Neuron (in vitro differentiated cells): ENCODE measurements at regions not wholly inside any gene's neighbourhood (a gene's known extent, or its start where the extent isn't known, plus 50 kb on each side); places are given as distances from the start of the nearest gene placed in this dataset.

ENCODE experiments used
- H2AFZ ChIP-seq: one replicate; pipeline ENCODE4 v1.6.1; 2013; ENCODE audit warnings: low read depth, mild to moderate bottlenecking, inconsistent platforms, low read length, moderate library complexity
- H3K27me3 ChIP-seq: one replicate; pipeline ENCODE4 v1.6.1; 2013; ENCODE audit warnings: low read length; ENCODE audit not compliant: insufficient read depth
- H3K36me3 ChIP-seq: one replicate; pipeline ENCODE4 v1.6.1; 2013; ENCODE audit warnings: low read length; ENCODE audit not compliant: insufficient read depth
- H3K4me1 ChIP-seq: one replicate; pipeline ENCODE4 v1.6.1; 2013; ENCODE audit warnings: low read length; ENCODE audit not compliant: insufficient read depth
- H3K4me3 ChIP-seq: 2 replicates; pipeline ENCODE4 v1.5.1; 2013; ENCODE audit warnings: mild to moderate bottlenecking, low read length, moderate library complexity
- H3K9me3 ChIP-seq: one replicate; pipeline ENCODE4 v1.6.1; 2013; ENCODE audit warnings: low read length

DNA sequence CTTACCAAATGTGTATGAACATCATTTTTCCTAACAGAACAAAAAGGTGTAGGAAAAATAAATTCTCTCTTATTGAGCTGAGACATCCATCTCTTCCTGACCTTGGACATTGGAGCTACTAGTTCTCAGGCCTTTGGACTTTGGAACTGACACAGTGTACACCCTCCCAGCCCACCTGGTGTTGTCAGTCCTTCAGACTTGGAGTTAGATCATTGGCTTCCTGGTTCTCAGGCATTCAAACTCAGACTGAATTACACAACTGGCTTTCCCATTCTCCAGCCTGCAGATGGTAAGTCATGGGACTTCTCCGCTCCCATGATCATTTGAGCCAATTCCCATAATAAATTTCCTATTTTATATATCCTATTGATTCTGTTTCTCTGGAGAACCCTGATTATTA, 84.8 kb upstream of the EDNRA start:
- Histone ChIP-seq H3K27me3 (no peaks in the 10 kb centered on the region), H2AFZ (no peak overlapping the region), H3K9me3 (no peaks in the 10 kb centered on the region), H3K4me3 (no peak overlapping the region), H3K4me1 (no peaks in the 10 kb centered on the region), H3K36me3 (no peaks in the 10 kb centered on the region)

DNA sequence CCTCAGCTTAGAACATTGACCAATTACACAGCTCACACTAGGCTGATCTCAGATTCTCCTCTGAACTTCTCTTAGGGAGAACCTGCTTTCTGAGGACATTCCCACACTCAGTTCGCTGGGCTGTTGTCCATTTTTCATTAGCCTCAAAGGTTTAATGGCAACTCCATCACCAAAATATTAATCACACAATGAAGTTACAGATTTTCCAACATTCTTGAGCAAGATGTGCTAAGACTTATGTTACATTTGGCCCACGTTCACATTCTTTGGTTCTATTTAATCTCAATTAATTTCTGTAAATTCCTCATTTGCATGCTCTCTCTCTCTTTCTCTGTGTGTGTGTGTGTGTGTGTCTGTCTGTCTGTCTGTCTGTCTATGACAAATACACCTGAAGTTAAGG, 82.3 kb upstream of the EDNRA start:
- Histone ChIP-seq H2AFZ (no peak overlapping the region), H3K9me3 (no peaks in the 10 kb centered on the region), H3K36me3 (no peaks in the 10 kb centered on the region), H3K27me3 (no peaks in the 10 kb centered on the region), H3K4me3 (no peak overlapping the region), H3K4me1 (no peaks in the 10 kb centered on the region)

DNA sequence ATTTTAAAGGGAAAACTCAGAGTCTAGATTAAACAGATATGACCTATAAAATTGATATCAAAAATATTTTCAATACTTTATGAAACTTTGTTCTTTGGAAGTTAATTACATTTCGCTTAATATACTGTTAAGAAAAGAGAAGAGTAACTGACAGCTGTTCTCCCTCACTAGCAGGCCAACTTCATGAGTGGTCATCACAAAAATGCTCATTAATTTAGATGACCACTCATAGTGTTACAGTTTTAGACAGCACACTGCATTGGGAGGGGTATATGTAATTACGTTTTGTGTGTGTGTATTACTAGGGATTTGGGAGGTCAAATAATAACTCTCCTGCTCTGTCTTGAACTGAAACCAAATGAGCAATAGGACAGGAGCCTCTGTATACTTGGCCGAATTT, 80.2 kb upstream of the EDNRA start:
- no peaks in the 10 kb centered on the region for H3K27me3 ChIP-seq
- no peaks in the 10 kb centered on the region for H3K4me1 ChIP-seq
- no peaks in the 10 kb centered on the region for H3K9me3 ChIP-seq
- H3K4me3 ChIP-seq, result no peak overlapping the region
- H2AFZ ChIP-seq, result no peak overlapping the region
- no peaks in the 10 kb centered on the region for H3K36me3 ChIP-seq

DNA sequence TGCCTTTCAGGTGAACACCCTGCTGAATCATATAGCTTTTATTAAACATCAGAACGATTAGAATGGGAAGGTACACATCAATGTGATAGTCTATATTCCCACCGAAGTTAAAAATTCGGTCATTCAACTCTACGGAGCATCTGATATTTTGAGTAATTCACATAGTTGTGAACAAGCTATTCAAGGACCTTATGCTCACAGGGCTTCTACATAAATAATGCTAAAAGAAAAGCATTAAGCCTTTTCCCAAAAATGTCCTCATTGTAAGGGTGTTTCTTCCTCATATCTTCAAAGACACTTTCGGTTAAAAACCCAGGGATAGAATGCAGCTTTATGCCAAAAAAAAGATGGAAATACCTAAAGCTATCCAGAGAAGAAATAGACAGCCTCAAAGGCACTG, 79.7 kb upstream of the EDNRA start:
- no peaks in the 10 kb centered on the region for H3K4me1 ChIP-seq
- H3K36me3 ChIP-seq, result no peaks in the 10 kb centered on the region
- no peaks in the 10 kb centered on the region for H3K9me3 ChIP-seq
- no peak overlapping the region for H3K4me3 ChIP-seq
- no peaks in the 10 kb centered on the region for H3K27me3 ChIP-seq
- no peak overlapping the region for H2AFZ ChIP-seq

DNA sequence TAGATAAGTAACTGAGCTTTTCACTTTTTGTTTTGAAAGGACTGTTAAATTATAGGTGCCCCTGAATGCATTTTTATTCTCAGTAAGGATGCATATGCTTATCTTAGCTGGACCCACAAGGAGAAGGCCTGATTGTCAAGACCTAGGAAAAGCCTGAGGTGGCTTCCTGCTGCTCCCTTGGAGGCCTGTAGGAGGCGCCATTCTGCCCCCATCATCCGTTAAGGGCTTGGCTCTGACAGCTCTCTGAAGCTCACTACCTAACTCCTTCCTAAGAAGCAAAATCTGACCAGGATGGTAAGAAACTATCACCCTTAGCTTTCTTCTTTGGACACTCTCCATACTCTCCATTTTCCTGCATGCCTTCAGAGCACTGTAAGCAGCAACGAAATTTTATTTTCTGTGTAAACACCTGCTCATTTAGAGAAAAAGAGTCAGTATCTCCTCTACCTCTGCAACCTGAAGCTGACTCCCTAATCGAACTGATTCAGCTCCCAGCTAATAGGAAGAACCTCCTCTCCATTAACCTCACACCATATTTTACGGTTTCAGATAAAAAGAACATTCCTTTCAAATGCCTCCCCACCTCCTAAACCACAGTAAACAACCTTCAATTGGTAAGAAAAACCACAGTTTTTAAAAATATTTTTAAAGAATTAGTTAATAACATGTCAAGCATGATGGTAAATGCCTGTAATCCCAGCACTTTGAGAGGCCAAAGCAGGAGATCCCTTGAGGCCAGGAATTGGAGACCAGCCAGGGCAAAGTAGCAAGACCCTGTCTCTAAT, 73.4 kb upstream of the EDNRA start:
- no peaks in the 10 kb centered on the region for H3K27me3 ChIP-seq
- H3K4me1 ChIP-seq, result no peaks in the 10 kb centered on the region
- H3K9me3 ChIP-seq, result no peaks in the 10 kb centered on the region
- H3K36me3 ChIP-seq, result no peaks in the 10 kb centered on the region
- H3K4me3 ChIP-seq, result no peak overlapping the region
- H2AFZ ChIP-seq, result no peak overlapping the region

DNA sequence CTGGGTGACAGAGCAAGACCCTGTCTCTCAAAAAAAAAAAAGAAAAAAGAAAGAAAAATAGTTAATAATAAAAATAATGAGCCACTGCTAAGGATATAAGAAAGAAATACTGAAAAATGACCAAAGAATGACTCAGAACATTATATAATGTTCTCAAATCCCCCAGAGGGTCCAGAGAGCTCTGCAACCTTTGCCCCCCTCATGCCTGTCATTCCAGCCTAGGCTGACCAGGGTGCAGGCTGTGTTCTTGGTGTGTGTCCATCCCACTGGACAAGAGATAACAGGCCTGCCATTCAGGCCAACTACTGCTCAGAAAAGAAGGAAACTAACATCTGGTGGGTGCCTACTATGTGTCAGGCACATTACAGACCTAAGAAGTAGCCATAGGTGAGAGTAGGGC, 72.7 kb upstream of the EDNRA start:
- H3K9me3 ChIP-seq, result no peaks in the 10 kb centered on the region

DNA sequence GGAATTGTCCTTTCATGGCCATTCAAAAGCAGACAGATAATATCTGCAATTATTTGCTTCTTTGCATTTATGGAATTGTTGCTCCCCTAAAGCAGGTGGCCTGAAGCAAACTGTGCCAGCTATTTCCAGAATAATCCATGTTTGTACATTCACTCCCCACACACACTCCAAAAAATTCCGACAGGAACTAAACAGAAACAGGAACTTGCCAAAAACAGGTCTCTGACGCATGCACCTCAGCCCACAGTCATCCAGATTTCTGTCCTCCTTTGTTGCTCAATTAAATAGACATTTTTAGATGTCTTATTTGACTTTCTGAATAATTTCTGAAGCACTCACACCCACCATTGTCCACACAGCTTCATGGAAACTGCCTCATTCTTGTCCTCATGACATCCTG, 71.5 kb upstream of the EDNRA start:
- Histone ChIP-seq H3K9me3 (no peaks in the 10 kb centered on the region), H3K27me3 (no peaks in the 10 kb centered on the region), H2AFZ (no peak overlapping the region), H3K4me1 (no peaks in the 10 kb centered on the region), H3K36me3 (no peaks in the 10 kb centered on the region), H3K4me3 (no peak overlapping the region)

More for the DNA sequence above, 72.7 kb upstream of the EDNRA start:
- H3K36me3 ChIP-seq, result no peaks in the 10 kb centered on the region
- H2AFZ ChIP-seq, result no peak overlapping the region
- H3K4me1 ChIP-seq, result no peaks in the 10 kb centered on the region
- H3K4me3 ChIP-seq, result no peak overlapping the region
- no peaks in the 10 kb centered on the region for H3K27me3 ChIP-seq

DNA sequence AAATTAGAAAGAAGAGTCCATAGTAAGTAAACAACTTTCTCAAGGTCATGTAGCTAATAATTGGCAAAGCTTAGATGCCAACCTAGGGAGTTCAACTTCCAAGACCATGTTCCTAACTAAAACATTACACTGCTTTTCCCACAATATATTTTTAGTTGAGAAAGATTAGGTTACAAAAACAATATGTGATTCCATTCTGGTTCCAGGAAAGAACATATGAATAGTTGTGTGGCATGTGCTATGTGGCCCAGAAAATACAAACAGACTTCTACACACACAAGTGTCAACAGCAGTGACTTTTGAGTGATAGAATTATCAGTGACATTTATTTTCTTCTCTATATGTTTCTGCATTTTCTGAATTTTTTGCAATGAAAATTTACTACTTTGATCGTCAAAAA, 62.7 kb upstream of the EDNRA start:
- H3K4me1 ChIP-seq, result no peaks in the 10 kb centered on the region
- H3K36me3 ChIP-seq, result no peaks in the 10 kb centered on the region
- no peaks in the 10 kb centered on the region for H3K9me3 ChIP-seq
- no peak overlapping the region for H3K4me3 ChIP-seq
- no peaks in the 10 kb centered on the region for H3K27me3 ChIP-seq
- no peak overlapping the region for H2AFZ ChIP-seq

DNA sequence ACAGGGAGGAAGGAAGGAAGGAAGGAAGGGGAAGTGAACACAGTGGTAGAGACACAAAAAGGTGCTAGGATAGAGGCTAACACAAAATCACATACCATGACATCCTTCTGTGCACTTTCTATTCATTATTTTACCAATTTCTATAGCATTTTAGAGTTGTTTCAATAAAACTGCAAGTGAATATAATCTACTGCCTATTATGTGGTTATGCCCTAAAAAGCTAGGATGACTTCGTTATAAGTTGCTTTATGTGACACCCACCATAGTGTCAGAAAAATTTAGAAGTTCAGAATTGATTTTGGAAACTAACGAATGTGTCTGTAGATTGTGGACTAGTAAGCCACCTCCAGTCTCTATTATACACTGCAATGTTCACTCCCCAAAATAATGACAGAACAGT, 59.4 kb upstream of the EDNRA start:
- Histone ChIP-seq H3K4me3 (no peak overlapping the region), H3K4me1 (no peaks in the 10 kb centered on the region), H2AFZ (no peak overlapping the region), H3K36me3 (no peaks in the 10 kb centered on the region), H3K27me3 (no peaks in the 10 kb centered on the region), H3K9me3 (no peaks in the 10 kb centered on the region)

DNA sequence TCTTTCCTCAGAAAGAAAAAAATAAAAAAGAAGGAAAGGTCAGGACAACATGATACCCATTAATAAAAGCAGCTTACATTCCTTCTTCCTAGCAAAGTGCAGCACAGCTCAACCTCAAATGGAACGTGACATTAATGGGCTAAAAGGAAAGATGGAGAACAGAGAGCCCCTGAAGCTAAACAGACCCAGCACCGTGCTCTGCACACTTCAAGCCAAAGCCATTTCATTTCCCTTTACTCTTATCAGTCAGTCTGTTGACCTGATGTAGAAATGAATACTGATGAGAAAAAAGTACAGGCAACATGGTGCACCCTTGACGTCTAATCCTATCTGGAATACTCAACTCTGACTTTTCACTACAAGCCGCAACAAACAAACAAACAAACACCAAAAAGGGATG, 57.7 kb upstream of the EDNRA start:
- no peak overlapping the region for H3K4me3 ChIP-seq
- H3K4me1 ChIP-seq, result no peaks in the 10 kb centered on the region
- no peaks in the 10 kb centered on the region for H3K9me3 ChIP-seq
- H2AFZ ChIP-seq, result no peak overlapping the region
- no peaks in the 10 kb centered on the region for H3K27me3 ChIP-seq
- H3K36me3 ChIP-seq, result no peaks in the 10 kb centered on the region

DNA sequence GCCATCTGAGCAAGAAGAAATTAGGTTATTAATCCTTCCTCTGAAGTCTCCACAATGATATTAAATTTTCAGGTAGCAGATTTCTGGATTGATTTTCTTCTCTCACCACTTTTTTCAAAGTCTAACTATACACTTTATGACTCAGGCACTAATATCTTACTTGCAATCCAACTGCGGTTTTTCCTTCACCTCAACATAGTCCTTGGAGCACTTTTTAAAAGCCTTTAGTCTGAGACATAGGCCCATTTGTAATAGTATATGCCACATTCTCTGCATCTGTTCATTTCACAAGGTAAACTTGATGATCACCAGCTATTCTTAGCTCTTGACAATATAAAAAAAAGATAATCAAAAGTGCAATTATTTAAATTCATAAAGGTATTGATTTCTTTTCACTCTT, 55.9 kb upstream of the EDNRA start:
- no peaks in the 10 kb centered on the region for H3K36me3 ChIP-seq
- H3K4me3 ChIP-seq, result no peak overlapping the region
- H3K27me3 ChIP-seq, result no peaks in the 10 kb centered on the region
- H3K4me1 ChIP-seq, result no peaks in the 10 kb centered on the region
- no peak overlapping the region for H2AFZ ChIP-seq
- H3K9me3 ChIP-seq, result no peaks in the 10 kb centered on the region

DNA sequence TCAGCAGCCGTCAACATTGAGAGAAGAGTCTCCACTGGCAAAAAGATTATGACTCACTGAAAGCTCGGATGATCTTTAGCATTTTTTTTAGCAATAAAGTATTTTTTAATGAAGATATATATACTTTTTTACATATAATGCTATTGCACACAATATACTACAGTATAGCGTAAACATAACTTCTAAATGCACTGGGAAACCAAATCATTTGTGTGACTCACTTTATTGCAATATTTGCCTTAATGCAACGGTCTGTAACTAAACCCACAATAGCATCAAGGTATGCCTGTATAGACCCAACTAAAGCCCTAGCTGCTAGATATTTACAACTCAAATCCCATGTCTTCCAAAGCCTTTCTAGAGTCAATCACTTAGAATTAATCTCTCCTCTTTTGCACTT, 52.3 kb upstream of the EDNRA start:
- Histone ChIP-seq H3K9me3 (no peaks in the 10 kb centered on the region), H3K27me3 (no peaks in the 10 kb centered on the region), H2AFZ (no peak overlapping the region), H3K4me3 (no peak overlapping the region), H3K4me1 (no peaks in the 10 kb centered on the region), H3K36me3 (no peaks in the 10 kb centered on the region)

DNA sequence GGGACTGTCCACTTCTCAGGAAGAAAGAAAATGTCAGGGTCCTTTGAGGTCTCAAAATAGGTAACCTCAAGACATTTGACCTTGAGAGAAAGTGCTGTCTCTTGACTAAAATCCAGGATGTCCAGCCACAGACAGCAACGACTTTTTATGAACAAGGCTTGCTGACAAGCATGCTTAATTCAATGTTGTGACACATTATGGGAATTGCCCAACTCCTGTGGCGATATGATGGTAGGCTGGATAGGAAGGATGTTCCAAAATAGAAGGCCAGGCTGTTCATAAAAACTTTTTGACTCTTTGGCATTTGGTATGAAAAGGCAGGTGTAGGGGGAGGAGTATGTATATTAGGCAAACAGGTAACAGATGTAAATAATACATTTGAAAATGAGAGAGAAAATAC, 50.8 kb upstream of the EDNRA start:
- Histone ChIP-seq H3K27me3 (no peaks in the 10 kb centered on the region), H2AFZ (no peak overlapping the region), H3K9me3 (no peaks in the 10 kb centered on the region), H3K4me3 (no peak overlapping the region), H3K4me1 (no peaks in the 10 kb centered on the region), H3K36me3 (no peaks in the 10 kb centered on the region)
